ENCODE measurements at regions not wholly inside any gene's neighbourhood (a gene's known extent, or its start where the extent isn't known, plus 50 kb on each side); places are given as distances from the start of the nearest gene placed in this dataset.

DNA sequence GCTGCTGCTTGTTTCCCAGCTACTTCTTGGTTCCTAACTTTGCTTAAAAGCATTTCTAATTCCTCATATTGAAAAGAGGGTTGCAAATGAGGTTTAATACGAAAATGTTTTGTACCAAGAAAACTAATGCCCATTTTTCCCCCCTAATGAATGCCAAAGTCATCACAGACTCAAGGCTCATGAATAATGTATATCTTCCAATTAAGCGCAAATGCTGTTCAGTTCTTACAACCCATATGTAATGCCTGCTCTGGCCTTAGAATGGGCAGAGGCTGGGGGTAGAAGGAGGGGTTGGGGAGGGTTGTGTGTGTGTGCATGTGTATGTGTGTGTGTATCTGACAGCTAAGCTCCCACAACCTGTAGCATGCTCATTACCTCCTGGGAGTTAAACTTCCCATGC, 901.7 kb downstream of the KCNMA1 start:
- DNase-seq (ENCODE audit: low read depth, low spot score) = no peak

DNA sequence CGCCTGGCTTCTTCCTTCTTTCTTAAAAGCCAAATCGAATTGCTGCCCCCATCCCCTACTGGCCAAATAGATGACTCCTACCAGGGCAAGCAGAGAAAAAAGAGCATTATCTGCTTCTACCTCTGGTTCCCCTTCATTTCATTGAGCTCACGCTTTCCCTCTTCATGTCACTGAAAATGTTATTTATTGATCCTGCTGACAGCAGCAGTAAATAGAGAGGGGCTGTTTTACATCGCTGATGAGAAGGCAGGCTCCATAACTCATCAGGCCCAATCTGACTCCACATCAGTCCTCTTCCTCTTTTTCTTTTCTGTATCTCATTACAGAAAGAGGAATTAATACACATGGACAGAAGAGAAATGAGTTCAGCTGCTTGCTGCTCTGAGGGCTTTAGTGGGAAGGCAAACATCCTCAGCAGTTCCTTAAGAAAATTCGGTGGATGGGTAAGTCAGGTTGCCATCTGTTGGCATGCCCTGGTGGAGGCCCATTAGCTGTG, 904.1 kb downstream of the KCNMA1 start:
- DNase-seq (ENCODE audit: low read depth, low spot score) = no peak

DNA sequence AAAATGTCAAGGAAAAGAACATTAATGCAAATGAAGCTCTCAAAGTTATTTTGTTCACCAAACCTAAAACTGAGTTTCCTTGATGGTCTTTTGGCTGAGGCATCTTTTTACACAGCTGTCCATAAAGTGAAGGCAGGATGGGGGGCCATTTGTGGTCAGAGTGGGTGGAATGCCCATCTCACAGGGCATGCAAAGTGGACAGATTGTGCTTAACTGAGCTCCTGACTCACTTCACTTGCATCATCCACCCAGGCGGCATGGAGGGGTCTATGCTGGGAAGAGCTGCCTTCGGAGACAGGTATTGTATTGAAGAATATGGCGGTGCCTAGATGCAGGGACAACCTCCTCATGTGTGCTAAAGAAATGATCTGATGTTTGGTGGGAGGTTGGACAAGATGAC, 905.3 kb downstream of the KCNMA1 start:
- DNase-seq (ENCODE audit: low read depth, low spot score) = no peak

DNA sequence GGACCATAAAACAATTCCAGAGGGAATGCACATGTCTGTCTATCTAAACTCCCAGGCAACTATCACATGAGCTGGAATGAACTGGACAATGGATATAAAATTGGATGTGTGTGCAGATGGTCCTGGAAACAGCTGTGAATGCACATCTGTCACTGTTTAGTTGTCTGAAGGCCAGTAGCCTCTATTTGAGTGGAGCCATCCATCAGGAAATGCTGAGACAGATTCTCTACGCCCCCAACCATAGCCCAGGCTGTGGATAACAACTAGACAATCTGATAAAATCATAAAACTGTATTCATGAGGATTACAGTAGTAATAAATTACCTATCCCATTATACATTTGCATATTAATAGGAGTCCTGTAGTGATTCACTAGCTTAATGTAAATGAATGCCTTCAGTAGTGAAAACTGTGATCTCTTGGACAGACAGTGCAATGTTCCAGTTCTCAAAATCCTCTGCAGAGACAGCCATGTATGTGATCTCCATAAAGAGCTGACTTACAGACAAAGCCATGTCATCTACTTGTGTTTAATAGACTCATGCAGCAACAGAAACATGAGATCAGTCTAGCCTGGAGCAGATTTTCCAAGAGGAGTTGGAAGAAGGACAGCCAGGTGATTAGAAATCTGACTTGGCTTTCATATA, 907.6 kb downstream of the KCNMA1 start:
- DNase-seq (ENCODE audit: low read depth, low spot score) = no peak

DNA sequence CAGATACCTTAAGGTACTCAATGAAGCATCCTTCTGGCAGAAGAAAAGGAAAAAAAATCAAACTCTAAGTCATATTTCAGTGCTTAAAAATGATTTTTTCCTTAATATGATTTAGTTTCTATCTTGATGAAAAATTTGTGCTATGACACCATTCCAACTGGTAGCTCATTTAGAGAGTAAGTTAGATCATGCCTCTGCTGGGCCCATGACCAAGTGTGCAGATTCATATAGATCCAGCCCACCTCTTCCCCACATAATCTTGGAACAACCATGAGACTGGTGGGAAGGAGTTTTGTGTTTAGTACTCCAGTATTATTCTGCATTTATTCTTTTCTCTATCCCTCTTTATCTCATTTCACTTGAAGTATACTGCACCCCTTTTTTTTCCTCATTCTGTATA, 908.3 kb downstream of the KCNMA1 start:
- no peak for DNase-seq (ENCODE audit: low read depth, low spot score)

DNA sequence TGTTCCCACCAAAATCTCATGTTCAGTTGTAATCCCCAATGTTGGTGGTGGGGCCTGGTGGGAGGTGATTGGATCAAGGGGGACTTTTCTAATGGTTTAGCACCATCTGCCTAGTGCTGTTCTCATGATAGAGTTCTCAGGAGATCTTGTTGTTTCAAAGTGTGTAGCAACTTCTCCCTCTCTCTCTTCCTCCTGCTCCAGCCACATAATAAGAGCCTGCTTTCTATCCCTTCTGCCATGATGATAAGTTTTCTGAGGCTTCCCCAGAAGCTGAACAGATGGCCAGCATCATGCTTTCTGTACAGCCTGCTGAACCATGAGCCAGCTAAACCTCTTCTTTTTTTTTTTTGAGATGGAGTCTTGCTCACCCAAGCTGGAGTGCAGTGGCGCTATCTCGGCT, 910.6 kb downstream of the KCNMA1 start:
- no peak for DNase-seq (ENCODE audit: low read depth, low spot score)

DNA sequence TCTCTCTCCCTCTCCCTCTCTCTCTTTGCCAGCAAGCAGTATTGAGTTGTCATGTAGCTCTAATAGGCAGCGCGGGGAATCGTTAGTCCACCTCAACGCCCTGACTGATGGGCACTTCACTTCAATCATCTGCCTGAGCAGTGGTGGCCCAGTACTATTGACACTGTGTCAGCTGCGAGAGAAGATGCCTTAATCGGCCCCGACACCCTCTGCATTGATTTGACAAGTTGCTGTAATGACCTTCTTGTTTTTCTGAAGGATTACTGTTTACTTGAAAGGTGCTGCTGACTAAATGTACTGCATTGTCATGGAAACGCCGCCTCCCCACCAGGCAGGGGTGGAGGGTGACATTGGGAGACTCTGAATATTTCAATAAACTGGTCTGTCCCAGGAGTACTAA, 913.8 kb downstream of the KCNMA1 start:
- no peak for DNase-seq (ENCODE audit: low read depth, low spot score)

DNA sequence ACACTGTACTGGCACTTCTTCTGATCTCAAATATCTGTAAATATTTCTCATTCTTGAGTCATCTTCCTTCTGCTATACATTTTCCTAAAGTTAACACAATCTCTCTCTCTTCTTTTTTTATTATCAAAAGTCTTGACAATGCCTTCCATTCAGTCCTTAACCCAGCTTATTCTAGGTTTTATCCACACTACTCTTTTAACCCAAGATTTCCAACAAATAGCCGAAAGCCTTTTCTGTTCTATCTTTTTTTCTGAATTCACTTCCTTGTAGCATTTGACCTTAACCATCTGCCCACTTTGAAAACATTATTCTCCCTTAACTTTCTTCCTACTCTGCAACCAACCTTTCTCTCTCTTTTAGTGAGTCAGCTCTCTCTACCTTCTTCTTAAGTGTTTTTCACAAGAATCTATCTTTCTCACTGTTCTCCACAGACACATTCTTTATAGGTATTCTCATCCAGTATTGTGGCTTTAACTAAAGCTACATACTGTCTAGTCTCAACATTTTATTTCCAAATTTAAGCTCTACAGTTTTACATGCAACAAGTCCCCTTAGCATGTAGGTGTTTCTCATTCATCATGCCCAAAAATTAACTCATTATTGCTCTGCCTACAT, 915.6 kb downstream of the KCNMA1 start:
- no peak for DNase-seq (ENCODE audit: low read depth, low spot score)

DNA sequence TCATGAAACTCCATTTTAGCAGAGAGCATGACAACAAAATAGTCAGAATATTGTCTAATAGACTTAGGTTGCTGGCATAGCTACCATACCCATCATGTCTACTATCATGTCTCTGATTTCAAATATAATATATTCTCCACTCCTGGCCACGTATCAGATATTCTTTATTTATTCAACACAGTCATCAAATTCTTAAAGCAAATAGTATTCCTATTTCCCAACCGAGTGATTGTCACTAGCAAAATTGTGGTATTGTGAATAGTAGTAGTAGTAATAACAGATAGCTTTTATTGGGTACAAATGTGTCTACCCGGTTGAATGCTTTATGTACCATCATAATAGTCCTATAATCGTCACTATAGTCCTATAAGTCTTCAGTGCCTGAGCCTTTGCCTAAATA, 918.6 kb downstream of the KCNMA1 start:
- no peak for DNase-seq (ENCODE audit: low read depth, low spot score)

DNA sequence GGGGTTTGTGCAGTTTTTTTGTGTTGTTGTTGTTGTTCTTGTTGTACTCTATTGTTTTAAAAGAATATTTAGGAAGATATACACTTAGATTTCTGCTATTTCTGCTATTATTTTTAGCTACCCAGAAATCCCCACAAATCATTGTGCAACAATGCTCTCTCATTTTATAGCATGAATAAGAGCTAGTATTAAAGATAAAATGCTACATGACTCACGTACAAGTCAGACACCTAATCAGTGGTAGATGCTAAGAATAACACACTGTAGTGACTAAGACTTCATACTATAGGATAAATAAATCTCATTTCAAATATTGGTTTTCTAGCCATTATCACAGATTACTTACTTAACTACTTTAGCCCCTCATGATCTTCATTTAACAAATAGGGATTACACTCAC, 920.5 kb downstream of the KCNMA1 start:
- DNase-seq (ENCODE audit: low read depth, low spot score) = no peak

DNA sequence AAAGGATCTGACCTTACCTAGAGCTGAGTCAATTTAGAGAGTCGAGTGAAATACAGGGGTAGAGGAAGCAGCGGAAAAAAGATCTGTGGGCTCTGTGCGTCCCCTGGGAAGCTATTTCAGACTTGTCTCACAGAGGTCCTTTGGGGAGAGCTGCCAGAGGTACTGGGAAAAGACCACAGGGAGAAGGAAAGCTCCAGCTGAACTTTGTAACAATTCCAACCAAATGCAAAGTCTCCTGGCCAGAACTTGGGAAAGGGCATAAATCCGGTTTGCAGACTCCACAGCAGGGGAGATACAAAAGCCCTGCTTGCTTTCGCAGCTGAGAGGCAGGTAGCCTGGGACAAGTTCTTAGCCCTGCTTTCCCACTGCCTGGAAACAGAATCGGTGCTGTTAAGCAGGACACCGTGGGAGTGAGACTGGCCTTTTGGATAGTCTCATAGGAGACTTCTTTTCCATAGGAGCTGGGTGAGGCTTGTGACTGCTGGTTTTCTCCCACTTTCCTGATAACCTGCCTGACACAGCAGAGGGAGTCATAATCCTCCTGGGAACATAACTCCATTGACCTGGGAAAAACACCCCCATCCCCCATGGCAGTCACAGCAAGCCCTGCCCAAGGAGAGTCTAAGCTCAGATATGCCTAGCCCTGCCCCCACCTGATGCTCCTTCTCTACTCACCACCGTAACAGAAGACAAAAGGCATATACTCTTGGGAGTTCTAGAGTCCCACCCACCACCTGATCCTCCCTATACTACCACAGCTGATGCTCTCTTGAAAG, 926.2 kb downstream of the KCNMA1 start:
- DNase-seq (ENCODE audit: low read depth, low spot score) = no peak

DNA sequence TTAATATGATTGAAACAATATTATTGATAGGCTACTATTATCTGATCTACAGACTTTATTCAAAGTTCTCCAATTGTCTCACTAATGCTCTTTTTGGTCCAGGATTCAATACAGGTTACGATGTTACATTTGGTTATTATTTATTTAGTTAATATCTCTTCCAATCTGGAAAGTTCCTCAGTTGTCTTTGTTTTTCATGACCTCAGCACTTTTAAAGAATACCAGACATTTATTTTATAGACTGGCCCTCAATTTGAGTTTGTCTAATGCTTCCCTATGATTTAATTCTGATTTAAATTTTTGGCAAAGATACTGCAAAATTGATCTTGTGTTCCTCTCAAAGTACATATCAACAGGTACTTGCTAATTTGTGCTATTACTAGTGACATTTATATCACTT, 937.4 kb downstream of the KCNMA1 start:
- no peak for DNase-seq (ENCODE audit: low read depth, low spot score)

DNA sequence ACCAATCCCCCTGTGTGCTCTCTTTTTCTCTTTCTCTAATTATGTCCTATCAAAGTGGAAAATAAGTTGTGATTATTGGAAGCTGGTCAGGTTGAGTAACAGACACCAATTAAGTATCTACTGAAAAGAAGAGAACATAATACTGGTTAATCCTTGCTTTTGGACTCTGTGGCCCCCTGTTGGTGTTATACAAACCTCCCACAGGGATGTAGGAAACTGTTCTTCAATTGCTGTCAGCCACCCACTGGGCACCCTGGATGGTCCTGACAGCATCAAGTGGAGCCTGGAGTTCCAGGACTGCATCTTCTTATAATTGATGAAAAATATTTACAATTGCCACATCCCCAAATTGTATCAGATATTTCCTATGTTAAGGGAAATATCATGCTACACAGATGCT, 939.7 kb downstream of the KCNMA1 start:
- no peak for DNase-seq (ENCODE audit: low read depth, low spot score)

DNA sequence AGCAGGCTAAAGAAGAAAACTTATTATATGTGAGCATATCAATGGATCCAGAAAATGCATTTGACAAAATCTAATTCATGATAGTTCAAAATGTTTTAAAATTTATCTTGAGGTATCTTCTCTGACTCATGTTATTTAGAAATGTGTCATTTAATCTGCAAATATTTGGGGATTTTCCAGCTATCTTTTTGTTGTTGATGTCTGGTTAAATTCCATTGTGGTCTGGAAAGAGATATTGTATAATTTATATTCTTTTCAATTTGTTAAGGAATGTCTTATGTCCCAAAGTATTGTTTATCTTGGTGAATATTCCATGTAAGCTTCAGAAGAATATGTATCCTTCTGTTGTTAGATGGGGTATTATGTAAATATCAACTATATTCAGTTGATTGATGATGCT, 942.5 kb downstream of the KCNMA1 start:
- no peak for DNase-seq (ENCODE audit: low read depth, low spot score)

DNA sequence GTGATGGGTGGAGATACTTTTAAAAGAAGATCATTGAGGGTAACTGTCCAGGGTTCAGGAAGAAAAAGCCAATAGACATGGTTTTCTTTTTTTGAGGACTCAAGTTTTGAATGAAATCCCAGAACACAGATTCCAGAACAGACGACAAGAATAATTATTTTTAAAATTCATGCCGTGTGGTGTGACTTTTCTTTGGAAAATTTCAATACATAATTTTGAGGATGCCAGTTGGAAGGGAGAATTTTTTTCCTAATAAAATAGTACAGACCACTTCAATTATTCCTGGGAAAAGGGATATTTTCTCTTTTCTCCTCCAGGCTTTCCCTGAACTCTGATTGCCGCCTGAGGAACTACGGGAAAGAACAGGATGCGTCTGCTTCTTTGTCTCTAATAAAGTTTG, 951.4 kb downstream of the KCNMA1 start:
- DNase-seq (ENCODE audit: low read depth, low spot score) = no peak

DNA sequence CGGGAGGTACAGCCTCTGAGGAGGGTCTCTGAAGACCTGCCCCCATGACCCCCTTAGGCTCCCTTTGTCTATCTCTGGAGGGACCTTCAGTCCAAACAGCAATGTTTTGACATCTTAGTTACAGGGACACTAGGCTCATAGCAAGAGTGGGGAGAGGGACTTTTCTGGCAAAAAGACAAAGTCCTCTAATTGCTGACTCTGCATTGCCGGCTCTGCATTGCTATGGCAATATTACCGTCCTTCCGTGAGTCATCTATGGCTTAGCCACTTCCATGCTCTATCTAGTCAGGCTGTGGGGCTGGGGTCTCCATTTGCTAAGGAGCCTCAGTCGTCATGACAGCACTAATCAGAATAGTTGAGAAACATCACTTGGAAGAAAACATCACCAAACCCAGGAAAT, 952.6 kb downstream of the KCNMA1 start:
- no peak for DNase-seq (ENCODE audit: low read depth, low spot score)

DNA sequence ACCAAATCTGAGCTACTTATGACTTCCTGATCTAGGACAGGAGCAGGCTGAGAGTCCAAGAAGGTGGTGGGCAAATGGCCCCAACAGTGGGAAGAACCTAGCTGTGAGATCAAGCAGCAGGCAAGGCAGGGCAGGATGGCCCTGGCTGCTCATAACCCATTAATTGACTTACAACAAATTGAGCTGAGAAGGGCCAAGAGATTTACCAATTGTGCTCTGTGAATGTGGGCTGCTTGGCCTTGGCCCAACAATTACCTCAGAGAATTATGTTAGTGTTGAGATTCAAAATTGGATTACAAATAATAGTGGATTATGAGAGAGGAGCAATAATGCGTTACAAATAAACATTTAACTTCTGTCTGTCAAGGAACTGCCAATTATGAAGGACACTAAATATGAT, 956.5 kb downstream of the KCNMA1 start:
- no peak for DNase-seq (ENCODE audit: low read depth, low spot score)

DNA sequence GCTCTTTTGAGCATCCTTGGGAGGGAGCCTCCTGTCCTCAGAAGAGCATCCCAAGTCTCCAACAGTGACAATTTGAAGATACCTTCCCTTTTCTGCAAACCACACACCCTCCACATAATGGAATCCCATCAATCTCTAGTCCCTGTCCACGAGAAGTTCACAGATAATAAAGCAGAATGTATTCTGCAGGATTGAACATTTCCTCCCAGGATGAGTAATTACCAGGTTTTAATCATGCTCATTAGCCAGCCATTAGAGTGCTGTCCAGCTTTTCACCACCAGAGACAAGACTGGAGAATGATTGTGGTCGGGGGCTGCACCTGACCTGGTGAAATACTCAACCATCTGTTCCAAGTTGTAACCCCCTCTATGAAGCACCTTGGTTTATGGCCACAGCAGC, 958.6 kb downstream of the KCNMA1 start:
- DNase-seq (ENCODE audit: low read depth, low spot score) = no peak

DNA sequence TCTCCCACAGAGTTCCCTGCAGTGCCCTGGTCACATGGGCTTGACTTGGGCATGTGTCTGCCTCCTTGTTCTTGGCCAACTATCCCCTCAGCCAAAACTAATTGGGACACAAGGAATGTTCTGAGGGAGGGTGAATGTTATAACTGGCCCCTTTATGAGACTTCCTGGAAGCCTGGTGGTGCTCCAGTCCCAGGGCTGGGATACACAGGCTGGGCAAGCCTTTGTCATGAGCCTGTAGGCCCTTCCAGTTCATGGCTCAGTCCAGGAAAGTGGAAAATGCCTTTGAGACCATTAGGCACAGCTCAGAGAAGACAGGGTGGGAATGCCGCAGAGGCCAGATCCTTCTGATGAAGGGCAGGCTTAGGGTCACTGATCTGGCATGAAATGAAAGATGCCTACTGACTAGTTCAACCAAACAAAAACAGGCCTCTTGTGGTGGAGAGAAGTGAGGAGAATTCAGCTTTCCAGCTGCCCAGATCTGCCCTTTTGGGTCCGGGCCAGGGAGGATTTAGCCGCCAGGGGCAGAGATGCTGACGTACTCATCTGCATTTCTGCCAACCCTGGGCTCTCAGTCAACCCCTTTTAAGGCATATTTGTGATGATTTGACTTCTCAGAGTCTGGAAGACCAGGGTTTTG, 961.5 kb downstream of the KCNMA1 start:
- peak; percentile 6 for DNase-seq (ENCODE audit: low read depth, low spot score)

DNA sequence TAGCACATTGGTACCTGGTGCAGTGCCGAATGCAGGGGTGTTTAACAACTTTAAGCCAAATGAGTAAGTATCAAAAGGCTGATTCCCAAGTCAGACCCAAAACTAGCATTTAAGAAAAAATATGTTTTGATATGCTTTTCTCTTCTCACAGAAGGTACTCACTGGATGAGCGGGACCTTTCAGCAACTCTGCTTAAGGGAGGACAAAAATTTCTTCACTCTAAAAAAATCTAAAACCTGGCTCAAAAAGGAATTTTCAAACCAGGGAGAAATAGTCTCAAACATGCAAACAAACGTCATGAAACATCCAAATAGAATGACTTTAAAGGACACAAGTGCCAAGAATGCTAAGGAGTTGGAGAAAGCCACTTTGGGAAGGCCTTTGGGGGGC, 962.1 kb downstream of the KCNMA1 start:
- no peak for DNase-seq (ENCODE audit: low read depth, low spot score)

DNA sequence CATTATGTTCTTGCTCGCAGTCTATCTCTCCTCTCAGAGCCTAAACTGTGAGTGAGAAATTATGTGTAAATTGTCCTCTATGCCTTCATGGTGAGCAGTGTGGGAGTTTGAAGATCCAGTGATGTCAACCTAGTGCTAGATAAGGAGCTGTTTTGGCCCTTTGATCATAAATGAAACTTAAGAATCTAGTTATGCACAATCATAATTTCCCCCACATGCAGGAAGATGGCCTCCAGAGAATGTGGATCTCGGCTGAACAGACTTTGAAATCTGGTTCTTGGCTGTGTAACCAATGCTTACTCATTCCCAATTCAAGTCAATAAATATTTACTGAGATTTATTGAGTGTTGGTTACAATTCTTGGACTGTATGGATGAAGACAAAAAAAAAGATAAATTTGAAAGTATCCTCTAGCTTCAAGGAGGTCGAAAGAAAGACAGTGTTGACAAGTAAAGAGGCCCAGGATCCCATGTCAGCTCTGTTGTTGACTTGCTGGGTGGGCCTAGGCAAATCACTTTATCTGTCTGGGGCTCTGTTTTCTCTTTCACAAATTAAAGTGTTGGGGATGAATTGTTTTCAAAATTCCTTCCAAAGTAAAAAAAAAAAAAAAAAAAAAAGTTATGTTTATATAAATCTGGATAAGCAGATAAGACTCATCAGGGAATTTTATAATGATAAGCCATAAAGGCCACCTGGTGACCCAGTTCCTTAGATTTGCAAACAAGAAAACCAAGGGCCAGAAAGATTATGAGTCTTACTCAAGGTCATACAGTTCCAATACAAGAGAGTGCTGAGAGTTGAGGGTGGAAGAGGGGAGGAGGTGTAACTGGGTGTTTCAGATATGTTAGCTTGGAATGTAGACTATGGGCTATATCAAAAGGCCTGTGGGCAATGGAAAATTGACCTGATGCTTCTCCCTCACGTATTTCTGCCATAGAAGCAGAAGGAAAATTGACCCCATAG, 969.9 kb downstream of the KCNMA1 start:
- DNase-seq (ENCODE audit: low read depth, low spot score) = no peak

Measured in smooth muscle cell of the brain vasculature (primary cell).